ENCODE measurements at regions not wholly inside any gene's neighbourhood (a gene's known extent, or its start where the extent isn't known, plus 50 kb on each side); places are given as distances from the start of the nearest gene placed in this dataset.

- no peak for TF ChIP-seq ZFX (IDR thresholded peaks at IDR 0.05; ENCODE audit: borderline replicate concordance)
- no peak for TF ChIP-seq CTCF (IDR thresholded peaks at IDR 0.05)
- H3K27ac ChIP-seq = no peak overlapping the region
Observed at GRCh38 chrX:4932790-4933189, 1219.3 kb upstream of the PRKX start.

- no peak overlapping the region for H3K27ac ChIP-seq
- no peak for TF ChIP-seq ZFX (IDR thresholded peaks at IDR 0.05; ENCODE audit: borderline replicate concordance)
- TF ChIP-seq CTCF (IDR thresholded peaks at IDR 0.05) = no peak
Observed at GRCh38 chrX:4930426-4930825, 1217.0 kb upstream of the PRKX start.

DNA sequence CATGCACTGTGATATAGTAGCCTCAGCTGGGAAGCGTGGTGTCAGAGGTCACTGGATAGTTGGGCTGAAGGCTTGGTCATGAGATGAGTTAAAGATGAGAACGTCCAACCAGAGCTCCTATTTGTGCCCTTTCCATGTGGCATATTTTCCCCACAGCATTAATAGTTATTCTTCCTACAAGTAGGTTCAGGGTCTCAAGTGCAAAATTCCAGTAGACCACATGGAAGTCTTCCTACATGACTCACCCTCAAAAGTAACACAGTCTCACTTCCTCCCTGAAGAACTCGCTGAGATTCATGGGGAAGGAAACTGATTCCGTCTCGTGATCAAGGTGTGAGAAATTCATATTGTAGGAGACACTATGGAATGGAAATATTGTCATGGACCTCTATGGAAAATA is 1212.5 kb upstream of the PRKX start:
- no peak overlapping the region for H3K27ac ChIP-seq
- TF ChIP-seq CTCF (IDR thresholded peaks at IDR 0.05) (no peak), ZFX (IDR thresholded peaks at IDR 0.05; ENCODE audit: borderline replicate concordance) (no peak)

DNA sequence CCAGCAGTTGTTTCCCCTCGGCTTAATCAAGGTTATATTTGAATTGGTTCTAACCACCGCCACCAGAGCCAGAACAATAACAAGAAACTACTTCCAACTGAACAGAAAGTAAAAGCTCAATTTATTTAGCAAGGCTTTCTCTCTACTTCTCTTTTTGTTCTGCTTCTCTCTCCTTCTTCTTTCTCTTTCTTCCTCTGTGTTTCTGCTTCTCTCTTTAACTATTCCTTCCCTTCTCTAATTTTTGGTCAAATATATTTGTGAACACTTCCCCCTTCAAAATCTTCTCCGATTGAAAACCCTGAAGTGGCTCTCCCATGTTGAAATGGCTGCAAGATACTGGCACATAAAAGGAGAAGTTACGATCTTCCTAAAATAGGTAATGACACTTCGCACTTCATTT is 1195.9 kb upstream of the PRKX start:
- TF ChIP-seq ZFX (IDR thresholded peaks at IDR 0.05; ENCODE audit: borderline replicate concordance) = no peak
- no peak overlapping the region for H3K27ac ChIP-seq

GRCh38 chrX:4905576-4905975 is 1192.1 kb upstream of the PRKX start:
- no peak for TF ChIP-seq CTCF (IDR thresholded peaks at IDR 0.05)
- TF ChIP-seq ZFX (IDR thresholded peaks at IDR 0.05; ENCODE audit: borderline replicate concordance) = no peak
- H3K27ac ChIP-seq = no peak overlapping the region

- no peak overlapping the region for H3K27ac ChIP-seq
- TF ChIP-seq ZFX (IDR thresholded peaks at IDR 0.05; ENCODE audit: borderline replicate concordance) (no peak), CTCF (IDR thresholded peaks at IDR 0.05) (no peak)
Observed at GRCh38 chrX:4881277-4881676, 1167.8 kb upstream of the PRKX start.

GRCh38 chrX:4878640-4879039 is 1165.2 kb upstream of the PRKX start:
- TF ChIP-seq CTCF (IDR thresholded peaks at IDR 0.05) (no peak), ZFX (IDR thresholded peaks at IDR 0.05; ENCODE audit: borderline replicate concordance) (no peak)
- no peak overlapping the region for H3K27ac ChIP-seq

GRCh38 chrX:4876268-4876667 is 1162.8 kb upstream of the PRKX start:
- TF ChIP-seq CTCF (IDR thresholded peaks at IDR 0.05) = no peak
- TF ChIP-seq ZFX (IDR thresholded peaks at IDR 0.05; ENCODE audit: borderline replicate concordance) = no peak

More at GRCh38 chrX:4876268-4876667, 1162.8 kb upstream of the PRKX start:
- no peak overlapping the region for H3K27ac ChIP-seq
